ENCODE measurements at regions not wholly inside any gene's neighbourhood (a gene's known extent, or its start where the extent isn't known, plus 50 kb on each side); places are given as distances from the start of the nearest gene placed in this dataset.

GRCh38 chr7:46297515-46297914 lies 376.4 kb upstream of the IGFBP3 start:
- Histone ChIP-seq H3K27me3 (no peaks in the 10 kb centered on the region), H3K36me3 (no peaks in the 10 kb centered on the region), H3K4me3 (no peak overlapping the region), H3K27ac (no peak overlapping the region), H3K9me3 (peaks cover 0 to 5% of the 10 kb centered on the region in 2 donors), H3K4me1 (no peaks in the 10 kb centered on the region)
- TF ChIP-seq, protein P1, sequence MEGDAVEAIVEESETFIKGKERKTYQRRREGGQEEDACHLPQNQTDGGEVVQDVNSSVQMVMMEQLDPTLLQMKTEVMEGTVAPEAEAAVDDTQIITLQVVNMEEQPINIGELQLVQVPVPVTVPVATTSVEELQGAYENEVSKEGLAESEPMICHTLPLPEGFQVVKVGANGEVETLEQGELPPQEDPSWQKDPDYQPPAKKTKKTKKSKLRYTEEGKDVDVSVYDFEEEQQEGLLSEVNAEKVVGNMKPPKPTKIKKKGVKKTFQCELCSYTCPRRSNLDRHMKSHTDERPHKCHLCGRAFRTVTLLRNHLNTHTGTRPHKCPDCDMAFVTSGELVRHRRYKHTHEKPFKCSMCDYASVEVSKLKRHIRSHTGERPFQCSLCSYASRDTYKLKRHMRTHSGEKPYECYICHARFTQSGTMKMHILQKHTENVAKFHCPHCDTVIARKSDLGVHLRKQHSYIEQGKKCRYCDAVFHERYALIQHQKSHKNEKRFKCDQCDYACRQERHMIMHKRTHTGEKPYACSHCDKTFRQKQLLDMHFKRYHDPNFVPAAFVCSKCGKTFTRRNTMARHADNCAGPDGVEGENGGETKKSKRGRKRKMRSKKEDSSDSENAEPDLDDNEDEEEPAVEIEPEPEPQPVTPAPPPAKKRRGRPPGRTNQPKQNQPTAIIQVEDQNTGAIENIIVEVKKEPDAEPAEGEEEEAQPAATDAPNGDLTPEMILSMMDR (IDR thresholded peaks at IDR 0.05): no peak
- intact Hi-C loops (cut with DNase I; ENCODE audit: low total_unique reads): no loop called here
- DNase-seq: no peak

GRCh38 chr7:46296526-46296925 lies 375.5 kb upstream of the IGFBP3 start:
- Histone ChIP-seq H3K9me3 (peaks cover 0 to 5% of the 10 kb centered on the region in 2 donors), H3K27ac (no peak overlapping the region), H3K4me3 (no peak overlapping the region), H3K4me1 (no peaks in the 10 kb centered on the region), H3K27me3 (no peaks in the 10 kb centered on the region), H3K36me3 (no peaks in the 10 kb centered on the region)
- intact Hi-C loops (cut with DNase I; ENCODE audit: low total_unique reads): no loop called here
- DNase-seq: no peak
- TF ChIP-seq, protein P1 (IDR thresholded peaks at IDR 0.05): no peak
- no peak for TF ChIP-seq POLR2A (IDR thresholded peaks at IDR 0.05)

DNA sequence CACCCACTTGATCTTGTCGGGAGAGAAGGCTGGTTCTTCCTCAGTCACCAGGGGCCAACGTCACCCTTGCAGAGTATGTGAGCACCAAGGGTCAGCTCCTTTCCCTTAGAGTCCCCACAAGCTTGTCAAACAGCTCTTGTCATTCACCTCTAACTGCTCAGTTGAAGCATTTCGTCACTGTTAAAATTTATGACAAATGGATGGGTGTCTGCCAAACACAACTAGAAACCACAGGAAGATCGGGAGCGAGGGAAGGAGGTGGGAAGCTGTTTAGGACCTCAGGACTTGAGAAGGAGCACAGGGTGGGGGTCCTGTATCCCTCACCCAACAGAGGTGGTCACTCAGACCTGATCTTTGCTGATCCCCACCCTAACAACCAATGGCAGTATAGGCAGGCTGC lies 373.3 kb upstream of the IGFBP3 start:
- Histone ChIP-seq H3K4me1 (no peaks in the 10 kb centered on the region), H3K36me3 (no peaks in the 10 kb centered on the region), H3K27me3 (no peaks in the 10 kb centered on the region), H3K9me3 (peaks cover 0 to 5% of the 10 kb centered on the region in 2 donors), H3K4me3 (no peak overlapping the region), H3K27ac (no peak overlapping the region)
- intact Hi-C loops (cut with DNase I; ENCODE audit: low total_unique reads): no loop called here
- TF ChIP-seq, protein P1 (IDR thresholded peaks at IDR 0.05): no peak
- TF ChIP-seq POLR2A (IDR thresholded peaks at IDR 0.05): no peak
- no peak for DNase-seq

GRCh38 chr7:46292741-46293140 lies 371.7 kb upstream of the IGFBP3 start:
- Histone ChIP-seq H3K27ac (peak overlapping the region in 1 of 2 donors; percentile 56), H3K4me3 (no peak overlapping the region), H3K4me1 (no peaks in the 10 kb centered on the region), H3K36me3 (no peaks in the 10 kb centered on the region), H3K9me3 (peaks cover 0 to 2% of the 10 kb centered on the region in 2 donors), H3K27me3 (no peaks in the 10 kb centered on the region)
- TF ChIP-seq POLR2A (IDR thresholded peaks at IDR 0.05): no peak
- TF ChIP-seq, protein P1 (IDR thresholded peaks at IDR 0.05): no peak
- no peak for DNase-seq
- intact Hi-C loops (cut with DNase I; ENCODE audit: low total_unique reads): no loop called here

DNA sequence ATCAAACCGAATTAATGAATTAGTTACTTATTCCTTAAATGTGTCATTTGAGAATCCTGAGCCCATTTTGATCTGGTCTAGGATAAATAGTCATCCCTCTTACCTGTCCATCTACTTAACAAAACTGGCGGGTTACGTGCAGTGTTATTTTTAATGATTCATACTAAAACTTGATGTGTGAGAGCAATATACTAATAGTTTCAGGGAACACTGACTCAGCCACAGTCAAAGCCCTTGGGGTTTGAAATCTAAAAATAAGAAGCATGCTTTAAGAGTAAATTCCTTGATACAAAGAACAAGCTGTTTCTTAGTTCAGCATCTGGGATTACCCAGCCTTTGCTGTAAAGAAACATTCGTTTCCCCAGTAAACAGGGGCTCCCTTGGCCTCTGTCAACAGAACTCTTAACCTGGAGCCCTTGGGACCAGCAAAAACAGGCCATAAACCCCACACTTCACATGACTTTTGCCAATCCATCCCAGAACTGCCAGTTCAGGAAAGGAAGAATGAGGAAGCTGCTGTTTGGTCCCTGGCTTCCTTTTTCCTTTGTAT lies 370.6 kb upstream of the IGFBP3 start:
- Histone ChIP-seq H3K36me3 (no peaks in the 10 kb centered on the region), H3K4me3 (no peak overlapping the region), H3K27ac (peak overlapping the region; percentile 56 to 60), H3K4me1 (no peaks in the 10 kb centered on the region), H3K27me3 (no peaks in the 10 kb centered on the region), H3K9me3 (no peaks in the 10 kb centered on the region)
- intact Hi-C loops (cut with DNase I; ENCODE audit: low total_unique reads): no loop called here
- TF ChIP-seq, protein P1 (IDR thresholded peaks at IDR 0.05): no peak
- TF ChIP-seq POLR2A (IDR thresholded peaks at IDR 0.05): no peak
- DNase-seq: peak in 1 of 2 donors; percentile 29
